Naive B cell (primary cell): ENCODE measurements at regions not wholly inside any gene's neighbourhood (a gene's known extent, or its start where the extent isn't known, plus 50 kb on each side); places are given as distances from the start of the nearest gene placed in this dataset.

ENCODE experiments used
- ATAC-seq, 2 donors: fragments of 150-1000 bp; cut with Tn5 transposase; 2 replicates each; pipeline ENCODE4 v1.10.0; 2021; ENCODE audit warnings: low read depth in 2 of 2, mild to moderate bottlenecking in 2 of 2, moderate library complexity in 2 of 2
- DNase-seq: peaks from one replicate; pipeline ENCODE4 v3.0.0; 2022
- H3K27ac Mint-ChIP-seq, 6 donors: one replicate each; pipeline ENCODE4 v1.8.0; 2020 to 2022; ENCODE audit warnings: mild to moderate bottlenecking in 6 of 6, mixed read lengths in 6 of 6, moderate library complexity in 5 of 6, inconsistent platforms in 2 of 6
- H3K27me3 Mint-ChIP-seq, 3 donors: one replicate each; pipeline ENCODE4 v1.8.0; 2021 to 2022; ENCODE audit warnings: mixed read lengths in 3 of 3, mild to moderate bottlenecking in 1 of 3
- H3K36me3 Mint-ChIP-seq, 2 donors: one replicate each; pipeline ENCODE4 v1.8.0; 2020 to 2022; ENCODE audit warnings: mixed read lengths in 2 of 2, inconsistent platforms in 1 of 2, mild to moderate bottlenecking in 1 of 2
- H3K4me1 Mint-ChIP-seq, 3 donors: one replicate each; pipeline ENCODE4 v1.8.0; 2020 to 2022; ENCODE audit warnings: mixed read lengths in 3 of 3, inconsistent platforms in 1 of 3, mild to moderate bottlenecking in 1 of 3, moderate library complexity in 1 of 3
- H3K4me3 Mint-ChIP-seq, 8 donors: one replicate each; pipeline ENCODE4 v1.8.0; 2020 to 2022; ENCODE audit warnings: mild to moderate bottlenecking in 8 of 8, mixed read lengths in 8 of 8, moderate library complexity in 8 of 8, inconsistent platforms in 2 of 8
- H3K9me3 Mint-ChIP-seq, 7 donors: one replicate each; pipeline ENCODE4 v1.8.0; 2020 to 2022; ENCODE audit warnings: mixed read lengths in 7 of 7, mild to moderate bottlenecking in 5 of 7, inconsistent platforms in 2 of 7, moderate library complexity in 1 of 7

GRCh38 chr1:187513190-187513589 is 684.4 kb downstream of the PLA2G4A start:
- H3K36me3 Mint-ChIP-seq: no peaks in the 10 kb centered on the region
- H3K27me3 Mint-ChIP-seq: no peaks in the 10 kb centered on the region
- H3K4me1 Mint-ChIP-seq: no peaks in the 10 kb centered on the region
- ATAC-seq (no peak), DNase-seq (no peak)
- no peak overlapping the region for H3K27ac Mint-ChIP-seq
- no peak overlapping the region for H3K4me3 Mint-ChIP-seq
- peaks cover 3 to 25% (median 5%) of the 10 kb centered on the region in 7 donors for H3K9me3 Mint-ChIP-seq

GRCh38 chr1:187514110-187514509 is 685.4 kb downstream of the PLA2G4A start:
- Mint-ChIP-seq H3K27me3 (no peaks in the 10 kb centered on the region), H3K4me3 (no peak overlapping the region), H3K27ac (no peak overlapping the region), H3K4me1 (no peaks in the 10 kb centered on the region), H3K9me3 (peaks cover 3 to 25% (median 5%) of the 10 kb centered on the region in 7 donors), H3K36me3 (no peaks in the 10 kb centered on the region)
- ATAC-seq: no peak
- DNase-seq: no peak

- DNase-seq: no peak
- Mint-ChIP-seq H3K4me3 (no peak overlapping the region), H3K9me3 (peaks cover 2 to 16% (median 3%) of the 10 kb centered on the region in 7 donors), H3K4me1 (no peaks in the 10 kb centered on the region), H3K27ac (no peak overlapping the region), H3K36me3 (no peaks in the 10 kb centered on the region), H3K27me3 (no peaks in the 10 kb centered on the region)
- ATAC-seq: no peak
These were observed 688.1 kb downstream of the PLA2G4A start for GRCh38 chr1:187516874-187517273.

GRCh38 chr1:187517546-187517945 is 688.8 kb downstream of the PLA2G4A start:
- no peak overlapping the region for H3K4me3 Mint-ChIP-seq
- peaks cover under 1 to 16% (median 3%) of the 10 kb centered on the region in 7 donors for H3K9me3 Mint-ChIP-seq
- no peaks in the 10 kb centered on the region for H3K4me1 Mint-ChIP-seq
- no peak overlapping the region for H3K27ac Mint-ChIP-seq
- no peaks in the 10 kb centered on the region for H3K36me3 Mint-ChIP-seq
- H3K27me3 Mint-ChIP-seq: no peaks in the 10 kb centered on the region
- no peak for ATAC-seq
- DNase-seq: no peak

GRCh38 chr1:187527346-187527745 is 698.6 kb downstream of the PLA2G4A start:
- no peaks in the 10 kb centered on the region for H3K27me3 Mint-ChIP-seq
- no peak overlapping the region for H3K27ac Mint-ChIP-seq
- no peak overlapping the region for H3K4me3 Mint-ChIP-seq
- H3K9me3 Mint-ChIP-seq: peaks cover 0 to 6% (median 1%) of the 10 kb centered on the region in 7 donors
- ATAC-seq (no peak), DNase-seq (no peak)
- H3K4me1 Mint-ChIP-seq: no peaks in the 10 kb centered on the region
- no peaks in the 10 kb centered on the region for H3K36me3 Mint-ChIP-seq

GRCh38 chr1:187537936-187538335 is 709.2 kb downstream of the PLA2G4A start:
- Mint-ChIP-seq H3K4me3 (no peak overlapping the region), H3K36me3 (no peaks in the 10 kb centered on the region), H3K4me1 (no peaks in the 10 kb centered on the region), H3K27me3 (no peaks in the 10 kb centered on the region), H3K27ac (no peak overlapping the region), H3K9me3 (peaks cover 0 to 9% (median 4%) of the 10 kb centered on the region in 7 donors)
- DNase-seq (no peak), ATAC-seq (no peak)

- ATAC-seq (no peak), DNase-seq (no peak)
- Mint-ChIP-seq H3K4me1 (no peaks in the 10 kb centered on the region), H3K9me3 (peaks cover 0 to 28% (median 13%) of the 10 kb centered on the region in 7 donors), H3K36me3 (no peaks in the 10 kb centered on the region), H3K27me3 (no peaks in the 10 kb centered on the region), H3K4me3 (no peak overlapping the region), H3K27ac (no peak overlapping the region)
These were observed 720.8 kb downstream of the PLA2G4A start for GRCh38 chr1:187549540-187549939.

- no peak overlapping the region for H3K4me3 Mint-ChIP-seq
- H3K4me1 Mint-ChIP-seq: no peaks in the 10 kb centered on the region
- peaks cover 5 to 39% (median 13%) of the 10 kb centered on the region in 7 donors for H3K9me3 Mint-ChIP-seq
- no peaks in the 10 kb centered on the region for H3K27me3 Mint-ChIP-seq
- DNase-seq (no peak), ATAC-seq (no peak)
- H3K36me3 Mint-ChIP-seq: no peaks in the 10 kb centered on the region
- H3K27ac Mint-ChIP-seq: no peak overlapping the region
These were observed 722.3 kb downstream of the PLA2G4A start for GRCh38 chr1:187551061-187551460.

- Mint-ChIP-seq H3K27me3 (no peaks in the 10 kb centered on the region), H3K36me3 (no peaks in the 10 kb centered on the region), H3K27ac (no peak overlapping the region), H3K9me3 (peaks cover 4 to 16% (median 5%) of the 10 kb centered on the region in 7 donors), H3K4me3 (no peak overlapping the region), H3K4me1 (no peaks in the 10 kb centered on the region)
- DNase-seq (no peak), ATAC-seq (no peak)
These were observed 734.4 kb downstream of the PLA2G4A start for GRCh38 chr1:187563191-187563590.

- no peak overlapping the region for H3K27ac Mint-ChIP-seq
- H3K4me3 Mint-ChIP-seq: no peak overlapping the region
- peaks cover 0 to 7% (median 4%) of the 10 kb centered on the region in 7 donors for H3K9me3 Mint-ChIP-seq
- H3K27me3 Mint-ChIP-seq: no peaks in the 10 kb centered on the region
- no peaks in the 10 kb centered on the region for H3K36me3 Mint-ChIP-seq
- no peak for ATAC-seq
- no peaks in the 10 kb centered on the region for H3K4me1 Mint-ChIP-seq
- no peak for DNase-seq
These were observed 737.6 kb downstream of the PLA2G4A start for GRCh38 chr1:187566354-187566753.

GRCh38 chr1:187568067-187568466 is 739.3 kb downstream of the PLA2G4A start:
- Mint-ChIP-seq H3K4me1 (no peaks in the 10 kb centered on the region), H3K27me3 (no peaks in the 10 kb centered on the region), H3K36me3 (no peaks in the 10 kb centered on the region), H3K4me3 (no peak overlapping the region), H3K9me3 (peaks cover 2 to 7% (median 5%) of the 10 kb centered on the region in 7 donors), H3K27ac (no peak overlapping the region)
- ATAC-seq (no peak), DNase-seq (no peak)

GRCh38 chr1:187570166-187570565 is 741.4 kb downstream of the PLA2G4A start:
- Mint-ChIP-seq H3K4me3 (no peak overlapping the region), H3K36me3 (no peaks in the 10 kb centered on the region)

GRCh38 chr1:187577610-187578009 is 748.9 kb downstream of the PLA2G4A start:
- no peak overlapping the region for H3K27ac Mint-ChIP-seq
- DNase-seq (no peak), ATAC-seq (no peak)

More at GRCh38 chr1:187570166-187570565, 741.4 kb downstream of the PLA2G4A start:
- no peaks in the 10 kb centered on the region for H3K27me3 Mint-ChIP-seq
- no peak overlapping the region for H3K27ac Mint-ChIP-seq
- DNase-seq (no peak), ATAC-seq (no peak)
- H3K9me3 Mint-ChIP-seq: peaks cover 2 to 7% (median 6%) of the 10 kb centered on the region in 7 donors
- no peaks in the 10 kb centered on the region for H3K4me1 Mint-ChIP-seq

GRCh38 chr1:187588917-187589316 is 760.2 kb downstream of the PLA2G4A start:
- no peak for DNase-seq
- H3K4me3 Mint-ChIP-seq: no peak overlapping the region
- H3K36me3 Mint-ChIP-seq: no peaks in the 10 kb centered on the region
- peaks cover 0 to 5% (median 3%) of the 10 kb centered on the region in 7 donors for H3K9me3 Mint-ChIP-seq
- H3K27me3 Mint-ChIP-seq: no peaks in the 10 kb centered on the region
- no peak overlapping the region for H3K27ac Mint-ChIP-seq
- no peak for ATAC-seq
- no peaks in the 10 kb centered on the region for H3K4me1 Mint-ChIP-seq

More at GRCh38 chr1:187577610-187578009, 748.9 kb downstream of the PLA2G4A start:
- Mint-ChIP-seq H3K9me3 (peaks cover 0 to 10% (median 4%) of the 10 kb centered on the region in 7 donors), H3K4me3 (no peak overlapping the region), H3K36me3 (no peaks in the 10 kb centered on the region), H3K27me3 (no peaks in the 10 kb centered on the region), H3K4me1 (no peaks in the 10 kb centered on the region)

- Mint-ChIP-seq H3K36me3 (no peaks in the 10 kb centered on the region), H3K9me3 (peaks cover 4 to 17% (median 8%) of the 10 kb centered on the region in 7 donors), H3K27ac (no peak overlapping the region), H3K4me1 (no peaks in the 10 kb centered on the region), H3K27me3 (no peaks in the 10 kb centered on the region), H3K4me3 (no peak overlapping the region)
- ATAC-seq: no peak
- DNase-seq: no peak
These were observed 777.0 kb downstream of the PLA2G4A start for GRCh38 chr1:187605736-187606135.
